ENCODE measurements at regions not wholly inside any gene's neighbourhood (a gene's known extent, or its start where the extent isn't known, plus 50 kb on each side); places are given as distances from the start of the nearest gene placed in this dataset.

- Histone ChIP-seq H3F3A (ENCODE audit: insufficient read depth, low read length) (no peaks in the 10 kb centered on the region), H3K36me3 (replicated peaks; ENCODE audit: insufficient read depth, low read length) (no peaks in the 10 kb centered on the region), H3K27ac (ENCODE audit: low read length) (no peak overlapping the region), H3K9me3 (replicated peaks; ENCODE audit: insufficient read depth, low read length) (no peaks in the 10 kb centered on the region; the same call in 1 of the 2 replicates), H3K9me2 (replicated peaks; ENCODE audit: insufficient read depth, low read length) (no peaks in the 10 kb centered on the region), H3K4me3 (ENCODE audit: low read length) (no peak overlapping the region), H3K4me1 (ENCODE audit: low read length) (no peaks in the 10 kb centered on the region), H3K79me2 (ENCODE audit: low read length) (no peaks in the 10 kb centered on the region), H2AFZ (ENCODE audit: low read length) (no peak overlapping the region), H3K27me3 (replicated peaks; ENCODE audit: insufficient read depth, low read length) (no peaks in the 10 kb centered on the region), H3K4me2 (ENCODE audit: low read depth, low read length) (no peak overlapping the region), H3K9ac (ENCODE audit: low read length) (no peak overlapping the region), H4K20me1 (ENCODE audit: insufficient read depth, low read length) (no peaks in the 10 kb centered on the region)
- DNase-seq, result no peak
- no peak for TF ChIP-seq EZH2phosphoT487 (IDR thresholded peaks at IDR 0.05; ENCODE audit: low read length)
- no peak for TF ChIP-seq CTCF (IDR thresholded peaks at IDR 0.05; ENCODE audit: low read length)
- no peak for TF ChIP-seq EZH2 (optimal IDR thresholded peaks at IDR 0.05; ENCODE audit: low read depth, low read length)
These were observed 195.7 kb downstream of the PRL start for GRCh38 chr6:22101163-22101562.

- Histone ChIP-seq H3F3A (ENCODE audit: insufficient read depth, low read length) (no peaks in the 10 kb centered on the region), H3K36me3 (replicated peaks; ENCODE audit: insufficient read depth, low read length) (no peaks in the 10 kb centered on the region), H4K20me1 (ENCODE audit: insufficient read depth, low read length) (no peaks in the 10 kb centered on the region), H3K4me1 (ENCODE audit: low read length) (no peaks in the 10 kb centered on the region), H3K27me3 (replicated peaks; ENCODE audit: insufficient read depth, low read length) (no peaks in the 10 kb centered on the region), H3K9me3 (replicated peaks; ENCODE audit: insufficient read depth, low read length) (no peaks in the 10 kb centered on the region), H3K4me3 (ENCODE audit: low read length) (no peak overlapping the region), H3K9me2 (replicated peaks; ENCODE audit: insufficient read depth, low read length) (no peaks in the 10 kb centered on the region), H2AFZ (ENCODE audit: low read length) (no peak overlapping the region), H3K79me2 (ENCODE audit: low read length) (no peaks in the 10 kb centered on the region), H3K4me2 (ENCODE audit: low read depth, low read length) (no peak overlapping the region), H3K9ac (ENCODE audit: low read length) (no peak overlapping the region), H3K27ac (ENCODE audit: low read length) (no peak overlapping the region)
- TF ChIP-seq EZH2 (optimal IDR thresholded peaks at IDR 0.05; ENCODE audit: low read depth, low read length), result no peak
- no peak for TF ChIP-seq CTCF (IDR thresholded peaks at IDR 0.05; ENCODE audit: low read length)
- TF ChIP-seq EZH2phosphoT487 (IDR thresholded peaks at IDR 0.05; ENCODE audit: low read length), result no peak
- no peak for DNase-seq
These were observed 194.2 kb downstream of the PRL start for GRCh38 chr6:22102671-22103070.

GRCh38 chr6:22106451-22106850, 190.4 kb downstream of the PRL start:
- H3F3A ChIP-seq (ENCODE audit: insufficient read depth, low read length), result no peaks in the 10 kb centered on the region
- DNase-seq, result no peak

More at GRCh38 chr6:22106451-22106850, 190.4 kb downstream of the PRL start:
- no peaks in the 10 kb centered on the region for H3K9me3 ChIP-seq (replicated peaks; ENCODE audit: insufficient read depth, low read length)
- no peaks in the 10 kb centered on the region for H3K36me3 ChIP-seq (replicated peaks; ENCODE audit: insufficient read depth, low read length)
- H3K27ac ChIP-seq (ENCODE audit: low read length), result no peak overlapping the region
- H3K4me3 ChIP-seq (ENCODE audit: low read length), result no peak overlapping the region
- H3K4me2 ChIP-seq (ENCODE audit: low read depth, low read length), result no peak overlapping the region
- no peaks in the 10 kb centered on the region for H3K4me1 ChIP-seq (ENCODE audit: low read length)
- H3K27me3 ChIP-seq (replicated peaks; ENCODE audit: insufficient read depth, low read length), result no peaks in the 10 kb centered on the region
- H2AFZ ChIP-seq (ENCODE audit: low read length), result no peak overlapping the region
- H4K20me1 ChIP-seq (ENCODE audit: insufficient read depth, low read length), result no peaks in the 10 kb centered on the region
- H3K9me2 ChIP-seq (replicated peaks; ENCODE audit: insufficient read depth, low read length), result no peaks in the 10 kb centered on the region
- no peaks in the 10 kb centered on the region for H3K79me2 ChIP-seq (ENCODE audit: low read length)
- no peak overlapping the region for H3K9ac ChIP-seq (ENCODE audit: low read length)
- TF ChIP-seq CTCF (IDR thresholded peaks at IDR 0.05; ENCODE audit: low read length) (no peak), EZH2phosphoT487 (IDR thresholded peaks at IDR 0.05; ENCODE audit: low read length) (no peak), EZH2 (optimal IDR thresholded peaks at IDR 0.05; ENCODE audit: low read depth, low read length) (no peak)

Measured in MM.1S (cell line).